ENCODE measurements at regions not wholly inside any gene's neighbourhood (a gene's known extent, or its start where the extent isn't known, plus 50 kb on each side); places are given as distances from the start of the nearest gene placed in this dataset.

GRCh38 chr6:63395381-63395780 is 75.6 kb upstream of the LGSN start:
- Histone ChIP-seq H3K36me3 (ENCODE audit: control insufficient read depth, insufficient read depth, low read length) (no peaks in the 10 kb centered on the region), H2AFZ (ENCODE audit: low read length) (no peak overlapping the region), H3K9ac (ENCODE audit: insufficient read depth, low read length) (no peak overlapping the region), H3K4me1 (ENCODE audit: control insufficient read depth, extremely low read depth, insufficient read depth, low read length) (no peaks in the 10 kb centered on the region), H3K4me2 (ENCODE audit: extremely low read depth, insufficient read depth, low read length) (no peak overlapping the region), H3K79me2 (ENCODE audit: control insufficient read depth, insufficient read depth, low read length) (no peaks in the 10 kb centered on the region), H3K9me3 (ENCODE audit: control insufficient read depth, insufficient read depth, low read depth, low read length) (no peaks in the 10 kb centered on the region), H3K27me3 (ENCODE audit: control insufficient read depth, insufficient read depth, low read length) (no peaks in the 10 kb centered on the region), H3K4me3 (replicated peaks in 1 of 4; ENCODE audit: control extremely low read depth in 1 of 4, insufficient read depth in 1 of 4, low read depth in 3 of 4, low read length in 4 of 4) (no peak overlapping the region), H3K27ac (ENCODE audit: insufficient read depth, low read length) (no peak overlapping the region), H4K20me1 (ENCODE audit: control insufficient read depth, extremely low read depth, insufficient read depth, low read length) (no peaks in the 10 kb centered on the region)
- TF ChIP-seq EZH2 (IDR thresholded peaks at IDR 0.05; ENCODE audit: low read length, missing control alignments) = no peak
- TF ChIP-seq, protein P1, sequence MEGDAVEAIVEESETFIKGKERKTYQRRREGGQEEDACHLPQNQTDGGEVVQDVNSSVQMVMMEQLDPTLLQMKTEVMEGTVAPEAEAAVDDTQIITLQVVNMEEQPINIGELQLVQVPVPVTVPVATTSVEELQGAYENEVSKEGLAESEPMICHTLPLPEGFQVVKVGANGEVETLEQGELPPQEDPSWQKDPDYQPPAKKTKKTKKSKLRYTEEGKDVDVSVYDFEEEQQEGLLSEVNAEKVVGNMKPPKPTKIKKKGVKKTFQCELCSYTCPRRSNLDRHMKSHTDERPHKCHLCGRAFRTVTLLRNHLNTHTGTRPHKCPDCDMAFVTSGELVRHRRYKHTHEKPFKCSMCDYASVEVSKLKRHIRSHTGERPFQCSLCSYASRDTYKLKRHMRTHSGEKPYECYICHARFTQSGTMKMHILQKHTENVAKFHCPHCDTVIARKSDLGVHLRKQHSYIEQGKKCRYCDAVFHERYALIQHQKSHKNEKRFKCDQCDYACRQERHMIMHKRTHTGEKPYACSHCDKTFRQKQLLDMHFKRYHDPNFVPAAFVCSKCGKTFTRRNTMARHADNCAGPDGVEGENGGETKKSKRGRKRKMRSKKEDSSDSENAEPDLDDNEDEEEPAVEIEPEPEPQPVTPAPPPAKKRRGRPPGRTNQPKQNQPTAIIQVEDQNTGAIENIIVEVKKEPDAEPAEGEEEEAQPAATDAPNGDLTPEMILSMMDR (conservative IDR thresholded peaks at IDR 0.05 in 1 of 2, IDR thresholded peaks at IDR 0.05 in 1 of 2; ENCODE audit: low read depth in 1 of 2, low read length in 2 of 2) = no peak
- no peak for DNase-seq (ENCODE audit: low read depth in 2 of 2)

DNA sequence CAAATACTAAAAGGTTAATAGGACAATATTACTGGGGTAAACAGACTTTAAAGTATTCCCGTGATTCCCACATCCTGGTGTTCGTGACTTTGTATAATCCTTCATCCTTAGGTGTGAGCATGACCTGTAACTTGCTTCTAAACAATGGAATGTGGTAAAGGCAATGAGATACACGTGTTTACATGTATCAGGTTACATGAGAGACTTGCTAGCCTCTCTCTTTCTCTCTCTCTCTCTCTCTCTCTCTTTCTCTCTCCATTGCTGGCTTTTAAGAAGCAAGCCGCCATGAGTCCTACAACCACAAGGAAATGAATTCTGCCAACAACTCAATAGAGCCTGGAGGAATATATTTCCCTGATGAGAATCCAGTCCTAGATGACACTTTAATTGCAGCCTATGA is 83.9 kb upstream of the LGSN start:
- no peak overlapping the region for H3K9ac ChIP-seq (ENCODE audit: insufficient read depth, low read length)
- no peak for DNase-seq (ENCODE audit: low read depth in 2 of 2)
- H3K79me2 ChIP-seq (ENCODE audit: control insufficient read depth, insufficient read depth, low read length) = no peaks in the 10 kb centered on the region
- H3K4me2 ChIP-seq (ENCODE audit: extremely low read depth, insufficient read depth, low read length) = no peak overlapping the region
- no peaks in the 10 kb centered on the region for H3K27me3 ChIP-seq (ENCODE audit: control insufficient read depth, insufficient read depth, low read length)
- no peak overlapping the region for H3K27ac ChIP-seq (ENCODE audit: insufficient read depth, low read length)
- no peaks in the 10 kb centered on the region for H3K9me3 ChIP-seq (ENCODE audit: control insufficient read depth, insufficient read depth, low read depth, low read length)
- TF ChIP-seq EZH2 (IDR thresholded peaks at IDR 0.05; ENCODE audit: low read length, missing control alignments) = no peak
- TF ChIP-seq, protein P1 (conservative IDR thresholded peaks at IDR 0.05 in 1 of 2, IDR thresholded peaks at IDR 0.05 in 1 of 2; ENCODE audit: low read depth in 1 of 2, low read length in 2 of 2) = no peak
- H3K36me3 ChIP-seq (ENCODE audit: control insufficient read depth, insufficient read depth, low read length) = no peaks in the 10 kb centered on the region
- H3K4me3 ChIP-seq (replicated peaks in 1 of 4; ENCODE audit: control extremely low read depth in 1 of 4, insufficient read depth in 1 of 4, low read depth in 3 of 4, low read length in 4 of 4) = no peak overlapping the region
- H4K20me1 ChIP-seq (ENCODE audit: control insufficient read depth, extremely low read depth, insufficient read depth, low read length) = no peaks in the 10 kb centered on the region
- H2AFZ ChIP-seq (ENCODE audit: low read length) = no peak overlapping the region
- no peaks in the 10 kb centered on the region for H3K4me1 ChIP-seq (ENCODE audit: control insufficient read depth, extremely low read depth, insufficient read depth, low read length)

- Histone ChIP-seq H3K27me3 (ENCODE audit: control insufficient read depth, insufficient read depth, low read length) (no peaks in the 10 kb centered on the region), H4K20me1 (ENCODE audit: control insufficient read depth, extremely low read depth, insufficient read depth, low read length) (no peaks in the 10 kb centered on the region), H2AFZ (ENCODE audit: low read length) (no peak overlapping the region), H3K9me3 (ENCODE audit: control insufficient read depth, insufficient read depth, low read depth, low read length) (no peaks in the 10 kb centered on the region), H3K4me1 (ENCODE audit: control insufficient read depth, extremely low read depth, insufficient read depth, low read length) (no peaks in the 10 kb centered on the region), H3K9ac (ENCODE audit: insufficient read depth, low read length) (no peak overlapping the region), H3K4me3 (replicated peaks in 1 of 4; ENCODE audit: control extremely low read depth in 1 of 4, insufficient read depth in 1 of 4, low read depth in 3 of 4, low read length in 4 of 4) (no peak overlapping the region), H3K27ac (ENCODE audit: insufficient read depth, low read length) (no peak overlapping the region), H3K4me2 (ENCODE audit: extremely low read depth, insufficient read depth, low read length) (no peak overlapping the region), H3K36me3 (ENCODE audit: control insufficient read depth, insufficient read depth, low read length) (no peaks in the 10 kb centered on the region), H3K79me2 (ENCODE audit: control insufficient read depth, insufficient read depth, low read length) (no peaks in the 10 kb centered on the region)
- no peak for DNase-seq (ENCODE audit: low read depth in 2 of 2)
- TF ChIP-seq EZH2 (IDR thresholded peaks at IDR 0.05; ENCODE audit: low read length, missing control alignments) = no peak
- TF ChIP-seq, protein P1 (conservative IDR thresholded peaks at IDR 0.05 in 1 of 2, IDR thresholded peaks at IDR 0.05 in 1 of 2; ENCODE audit: low read depth in 1 of 2, low read length in 2 of 2) = no peak
Observed at GRCh38 chr6:63410435-63411426, 90.9 kb upstream of the LGSN start.
